ENCODE measurements at regions not wholly inside any gene's neighbourhood (a gene's known extent, or its start where the extent isn't known, plus 50 kb on each side); places are given as distances from the start of the nearest gene placed in this dataset.

DNA sequence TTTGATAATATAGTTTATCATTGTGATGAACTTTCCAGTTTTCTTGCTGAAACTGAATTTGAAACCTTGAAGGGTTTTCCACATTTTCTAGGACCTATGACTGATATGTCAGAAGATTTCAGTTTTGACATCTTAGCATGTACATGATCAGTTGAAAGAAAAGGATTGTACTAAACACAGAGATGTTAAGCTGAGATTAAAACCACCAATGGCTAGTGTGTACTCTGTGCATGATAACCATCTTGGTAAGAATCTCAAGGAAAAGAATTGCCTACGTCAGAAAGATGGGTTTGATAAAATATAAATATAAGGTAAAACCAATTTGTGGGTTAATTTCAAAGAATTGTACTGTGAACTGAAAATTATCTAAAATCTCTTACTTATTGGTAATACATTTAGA is 776.4 kb downstream of the GATA3 start:
- H3K4me3 ChIP-seq (ENCODE audit: low read length in 3 of 3), result no peak overlapping the region
- intact Hi-C loops (cut with DNase I), result no loop called here
- H3K27ac ChIP-seq (ENCODE audit: low read depth in 2 of 2, low read length in 2 of 2), result no peak overlapping the region
- H3K9me3 ChIP-seq (ENCODE audit: control insufficient read depth in 2 of 3, insufficient read depth in 1 of 3, low read length in 3 of 3), result no peaks in the 10 kb centered on the region
- FAIRE-seq, result no peak
- no peaks in the 10 kb centered on the region for H3K27me3 ChIP-seq (ENCODE audit: control insufficient read depth, insufficient read depth, low read length)
- no peaks in the 10 kb centered on the region for H3K4me1 ChIP-seq (ENCODE audit: control insufficient read depth in 2 of 3, insufficient read depth in 2 of 3, low read depth in 1 of 3, low read length in 3 of 3)
- TF ChIP-seq, protein P1, sequence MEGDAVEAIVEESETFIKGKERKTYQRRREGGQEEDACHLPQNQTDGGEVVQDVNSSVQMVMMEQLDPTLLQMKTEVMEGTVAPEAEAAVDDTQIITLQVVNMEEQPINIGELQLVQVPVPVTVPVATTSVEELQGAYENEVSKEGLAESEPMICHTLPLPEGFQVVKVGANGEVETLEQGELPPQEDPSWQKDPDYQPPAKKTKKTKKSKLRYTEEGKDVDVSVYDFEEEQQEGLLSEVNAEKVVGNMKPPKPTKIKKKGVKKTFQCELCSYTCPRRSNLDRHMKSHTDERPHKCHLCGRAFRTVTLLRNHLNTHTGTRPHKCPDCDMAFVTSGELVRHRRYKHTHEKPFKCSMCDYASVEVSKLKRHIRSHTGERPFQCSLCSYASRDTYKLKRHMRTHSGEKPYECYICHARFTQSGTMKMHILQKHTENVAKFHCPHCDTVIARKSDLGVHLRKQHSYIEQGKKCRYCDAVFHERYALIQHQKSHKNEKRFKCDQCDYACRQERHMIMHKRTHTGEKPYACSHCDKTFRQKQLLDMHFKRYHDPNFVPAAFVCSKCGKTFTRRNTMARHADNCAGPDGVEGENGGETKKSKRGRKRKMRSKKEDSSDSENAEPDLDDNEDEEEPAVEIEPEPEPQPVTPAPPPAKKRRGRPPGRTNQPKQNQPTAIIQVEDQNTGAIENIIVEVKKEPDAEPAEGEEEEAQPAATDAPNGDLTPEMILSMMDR (IDR thresholded peaks at IDR 0.05; ENCODE audit: borderline replicate concordance, extremely low read depth, insufficient read depth), result no peak
- DNase-seq, result no peak
- no peak overlapping the region for H3K9ac ChIP-seq (ENCODE audit: low read length in 3 of 3)
- H3K36me3 ChIP-seq (ENCODE audit: control insufficient read depth in 2 of 3, insufficient read depth in 3 of 3, low read length in 3 of 3), result no peaks in the 10 kb centered on the region

DNA sequence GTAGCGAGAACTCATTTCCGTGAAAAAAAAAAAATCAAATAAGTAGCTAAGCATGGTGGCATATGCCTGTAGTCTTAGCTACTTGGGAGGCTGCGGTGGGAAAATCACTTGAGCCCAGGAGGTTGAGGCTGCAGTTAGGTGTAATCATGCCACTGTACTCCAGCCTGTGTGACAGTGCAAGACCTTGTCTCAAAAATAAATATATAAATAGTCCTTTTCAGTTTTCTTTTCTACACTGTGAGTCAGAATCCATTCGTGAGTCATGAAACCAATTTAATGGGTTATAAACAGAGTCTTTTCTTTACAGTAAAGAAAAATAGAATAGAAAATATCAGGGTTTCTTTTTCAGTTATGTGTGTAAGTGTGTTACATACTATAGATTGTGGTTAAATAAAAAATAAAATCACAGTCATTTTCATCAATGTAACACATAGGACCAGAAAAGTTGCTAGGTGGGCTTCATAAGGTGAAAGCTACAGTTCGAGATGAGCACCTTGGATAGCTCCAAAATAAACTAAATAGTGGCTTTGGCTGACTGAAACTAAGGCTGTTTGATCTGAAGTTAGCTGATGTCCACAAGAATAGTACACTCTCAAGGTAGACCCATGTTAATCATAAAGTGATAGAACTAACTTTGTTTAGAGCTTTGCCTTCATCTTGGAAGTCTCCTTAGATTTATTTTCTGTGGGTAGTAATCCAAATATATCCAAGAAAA is 781.1 kb downstream of the GATA3 start:
- FAIRE-seq, result no peak
- intact Hi-C loops (cut with DNase I), result no loop called here
- DNase-seq, result no peak
- TF ChIP-seq, protein P1 (IDR thresholded peaks at IDR 0.05; ENCODE audit: borderline replicate concordance, extremely low read depth, insufficient read depth), result no peak
- Histone ChIP-seq H3K27me3 (ENCODE audit: control insufficient read depth, insufficient read depth, low read length) (no peaks in the 10 kb centered on the region), H3K36me3 (ENCODE audit: control insufficient read depth in 2 of 3, insufficient read depth in 3 of 3, low read length in 3 of 3) (no peaks in the 10 kb centered on the region), H3K9ac (ENCODE audit: low read length in 3 of 3) (no peak overlapping the region), H3K4me3 (ENCODE audit: low read length in 3 of 3) (no peak overlapping the region), H3K4me1 (ENCODE audit: control insufficient read depth in 2 of 3, insufficient read depth in 2 of 3, low read depth in 1 of 3, low read length in 3 of 3) (no peaks in the 10 kb centered on the region), H3K9me3 (ENCODE audit: control insufficient read depth in 2 of 3, insufficient read depth in 1 of 3, low read length in 3 of 3) (no peaks in the 10 kb centered on the region), H3K27ac (ENCODE audit: low read depth in 2 of 2, low read length in 2 of 2) (no peak overlapping the region)

GRCh38 chr10:8840356-8840755 is 785.9 kb downstream of the GATA3 start:
- Histone ChIP-seq H3K36me3 (ENCODE audit: control insufficient read depth in 2 of 3, insufficient read depth in 3 of 3, low read length in 3 of 3) (no peaks in the 10 kb centered on the region), H3K4me3 (ENCODE audit: low read length in 3 of 3) (no peak overlapping the region), H3K4me1 (ENCODE audit: control insufficient read depth in 2 of 3, insufficient read depth in 2 of 3, low read depth in 1 of 3, low read length in 3 of 3) (no peaks in the 10 kb centered on the region), H3K9me3 (ENCODE audit: control insufficient read depth in 2 of 3, insufficient read depth in 1 of 3, low read length in 3 of 3) (peaks cover 0 to 5% (median 0%) of the 10 kb centered on the region in 3 donors), H3K27ac (ENCODE audit: low read depth in 2 of 2, low read length in 2 of 2) (no peak overlapping the region), H3K27me3 (ENCODE audit: control insufficient read depth, insufficient read depth, low read length) (no peaks in the 10 kb centered on the region), H3K9ac (ENCODE audit: low read length in 3 of 3) (no peak overlapping the region)
- FAIRE-seq (no peak), DNase-seq (no peak)
- intact Hi-C loops (cut with DNase I), result no loop called here
- TF ChIP-seq, protein P1 (IDR thresholded peaks at IDR 0.05; ENCODE audit: borderline replicate concordance, extremely low read depth, insufficient read depth), result no peak

GRCh38 chr10:8844141-8844540 is 789.7 kb downstream of the GATA3 start:
- Histone ChIP-seq H3K36me3 (ENCODE audit: control insufficient read depth in 2 of 3, insufficient read depth in 3 of 3, low read length in 3 of 3) (no peaks in the 10 kb centered on the region), H3K4me3 (ENCODE audit: low read length in 3 of 3) (no peak overlapping the region), H3K9ac (ENCODE audit: low read length in 3 of 3) (no peak overlapping the region), H3K9me3 (ENCODE audit: control insufficient read depth in 2 of 3, insufficient read depth in 1 of 3, low read length in 3 of 3) (peaks cover 0 to 5% (median 0%) of the 10 kb centered on the region in 3 donors), H3K27ac (ENCODE audit: low read depth in 2 of 2, low read length in 2 of 2) (no peak overlapping the region), H3K4me1 (ENCODE audit: control insufficient read depth in 2 of 3, insufficient read depth in 2 of 3, low read depth in 1 of 3, low read length in 3 of 3) (no peaks in the 10 kb centered on the region), H3K27me3 (ENCODE audit: control insufficient read depth, insufficient read depth, low read length) (no peaks in the 10 kb centered on the region)
- intact Hi-C loops (cut with DNase I), result no loop called here
- FAIRE-seq (no peak), DNase-seq (no peak)
- TF ChIP-seq, protein P1 (IDR thresholded peaks at IDR 0.05; ENCODE audit: borderline replicate concordance, extremely low read depth, insufficient read depth), result no peak

Data from kidney (tissue), 13 donors.